Stimulated activated CD8-positive, alpha-beta memory T cell treated with anti-CD3 and anti-CD28 coated beads, Interleukin-7, amount 100 ng/mL, for 24 hours (primary cell): ENCODE measurements at regions not wholly inside any gene's neighbourhood (a gene's known extent, or its start where the extent isn't known, plus 50 kb on each side); places are given as distances from the start of the nearest gene placed in this dataset.
"Not testable (repeated sequence)": the region's sequence is repeated elsewhere in the genome, so short reads cannot be mapped to it uniquely, and the experiment has no call there.

Experiments
- DNase-seq: peaks from one replicate; pipeline ENCODE4 v3.0.0-alpha.2; 2020; ENCODE audit warnings: low read depth

DNA sequence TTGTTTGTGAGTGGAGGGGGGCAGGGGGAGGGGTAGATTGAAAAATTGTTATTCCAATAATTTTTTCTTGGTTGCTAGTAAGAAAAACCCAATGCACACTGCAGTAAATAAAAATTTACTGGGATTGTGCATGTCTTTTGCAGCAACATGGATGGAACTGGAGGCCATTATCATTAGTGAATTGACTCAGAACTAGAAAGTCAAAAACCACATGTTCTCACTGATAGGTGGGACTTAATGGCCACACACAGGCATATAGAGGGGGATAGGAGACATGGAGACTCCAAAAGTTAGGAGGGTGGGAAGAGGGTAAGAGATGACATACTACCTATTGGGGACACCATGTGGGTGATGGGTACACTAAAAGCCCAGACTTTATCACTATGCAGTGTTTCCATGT lies 67.2 kb downstream of the BUB3 start:
- DNase-seq = no peak

DNA sequence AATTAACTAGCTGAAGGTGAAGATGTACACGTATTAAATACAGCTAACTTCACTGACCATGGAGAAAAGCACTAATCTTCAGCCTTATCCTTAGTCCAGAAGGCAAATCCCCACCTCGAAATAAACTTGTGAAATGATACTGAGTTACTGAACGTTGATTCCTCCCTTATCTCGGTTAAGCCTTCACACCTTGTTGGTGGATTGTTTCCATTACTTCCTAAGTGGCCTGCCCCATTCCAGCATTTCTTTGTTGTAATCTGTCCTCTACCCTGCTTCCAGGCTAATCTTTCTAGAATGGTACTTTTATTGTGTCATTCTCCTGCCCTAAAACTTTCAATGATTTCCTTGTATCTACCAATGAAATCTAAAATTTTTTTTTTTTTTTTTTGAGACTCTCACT lies 68.6 kb downstream of the BUB3 start:
- no peak for DNase-seq

DNA sequence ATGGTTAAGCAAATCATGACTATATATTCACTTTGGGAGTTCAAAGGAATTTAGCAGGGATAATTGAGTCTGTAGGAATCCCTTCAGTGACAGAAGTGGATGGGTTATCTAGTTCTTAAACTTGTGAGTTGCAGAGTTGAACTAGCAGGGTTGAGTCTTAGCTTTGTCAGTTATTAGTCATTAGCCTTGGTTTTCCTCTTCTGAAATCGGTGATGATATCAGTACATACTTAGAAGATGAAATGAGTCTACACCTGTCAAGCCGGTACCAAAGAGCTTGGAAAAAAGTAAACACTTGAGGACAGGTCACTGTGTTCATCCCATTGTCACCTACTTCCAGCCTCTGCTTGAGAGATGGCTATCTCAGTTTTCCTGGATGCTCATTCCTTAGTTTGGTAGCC lies 73.5 kb downstream of the BUB3 start:
- no peak for DNase-seq

DNA sequence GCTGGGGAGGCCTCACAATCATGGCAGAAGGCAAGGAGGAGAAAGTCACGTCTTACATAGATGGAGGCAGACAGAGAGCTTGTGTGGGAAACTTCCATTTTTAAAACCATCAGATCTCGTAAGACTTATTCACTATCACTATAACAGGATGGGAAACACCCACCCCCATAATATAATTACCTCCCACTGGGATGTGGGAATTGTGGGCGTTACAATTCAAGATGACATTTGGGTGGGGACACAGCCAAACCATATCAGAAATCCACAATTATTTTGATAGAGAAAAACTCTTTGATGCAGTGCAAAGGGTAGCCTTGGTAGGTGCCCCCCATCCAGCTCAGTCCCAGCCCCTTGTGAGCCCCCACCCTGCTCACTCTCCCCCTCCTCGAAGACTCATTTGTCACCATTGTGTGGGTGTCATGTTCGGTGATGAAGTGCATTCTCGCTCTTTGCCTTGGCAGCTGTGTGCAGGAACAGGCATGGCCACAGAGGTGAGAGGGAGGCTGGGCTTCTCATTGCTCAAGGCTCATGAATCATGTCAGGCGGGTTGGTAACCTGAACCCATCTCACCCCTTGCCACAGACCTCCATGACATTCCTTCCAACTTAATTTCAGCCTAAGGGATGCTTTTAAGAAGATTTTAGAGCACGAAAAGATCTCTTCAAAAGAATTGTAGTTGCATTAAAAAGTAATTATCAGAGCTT lies 75.9 kb downstream of the BUB3 start:
- DNase-seq = no peak

DNA sequence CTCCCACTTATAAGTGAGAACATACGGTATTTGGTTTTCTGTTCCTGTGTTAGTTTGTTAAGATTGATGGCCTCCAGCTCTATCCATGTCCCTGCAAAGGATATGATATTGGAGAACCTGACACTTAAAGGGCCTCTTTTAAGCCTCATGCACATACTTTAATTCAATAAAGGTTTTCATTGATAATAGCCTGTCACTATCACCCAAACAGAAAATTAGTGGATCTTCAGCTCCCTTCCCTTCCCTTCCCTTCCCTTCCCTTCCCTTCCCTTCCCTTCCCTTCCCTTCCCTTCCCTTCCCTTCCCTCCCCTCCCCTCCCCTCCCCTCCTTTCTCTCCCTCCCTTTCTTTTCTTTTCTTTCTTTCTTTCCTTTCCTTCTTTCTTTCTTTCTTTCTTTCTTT lies 78.7 kb downstream of the BUB3 start:
- not testable (repeated sequence) for DNase-seq

DNA sequence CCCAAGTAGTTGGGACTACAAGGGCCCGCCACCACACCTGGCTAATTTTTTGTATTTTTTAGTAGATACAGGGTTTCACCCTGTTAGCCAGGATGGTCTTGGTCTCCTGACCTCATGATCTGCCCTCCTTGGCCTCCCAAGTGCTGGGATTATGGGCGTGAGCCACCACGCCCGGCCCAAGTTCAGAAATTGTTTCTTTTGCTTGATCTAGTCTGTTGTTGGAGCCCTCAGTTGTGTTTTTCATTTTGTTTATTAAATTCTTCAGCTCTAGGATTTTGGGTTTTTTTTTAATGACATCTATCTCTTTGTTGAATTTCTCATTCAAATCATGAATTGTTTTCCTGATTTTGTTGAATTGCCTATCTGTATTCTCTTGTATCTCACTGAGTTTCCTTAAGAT lies 80.8 kb downstream of the BUB3 start:
- not testable (repeated sequence) for DNase-seq

DNA sequence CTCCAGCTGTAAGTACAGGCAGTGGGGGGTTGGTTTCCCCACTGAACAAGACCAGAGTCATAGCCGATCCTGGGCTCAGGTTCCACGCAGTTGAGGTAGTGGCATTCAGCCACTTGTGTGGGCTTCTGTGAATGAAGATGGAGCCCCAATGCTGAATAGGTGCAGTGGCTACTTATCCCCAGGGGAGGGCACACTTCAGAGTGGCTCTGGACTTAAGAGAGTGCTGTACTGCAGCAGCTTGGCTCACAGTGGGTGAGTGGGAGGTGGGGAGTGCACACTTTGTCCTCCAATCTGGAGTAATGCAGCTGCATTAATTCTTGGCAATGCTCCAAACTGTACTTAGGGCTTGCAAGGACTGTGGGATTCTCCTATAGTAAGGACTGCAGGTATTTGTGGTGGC lies 81.9 kb downstream of the BUB3 start:
- DNase-seq = no peak

DNA sequence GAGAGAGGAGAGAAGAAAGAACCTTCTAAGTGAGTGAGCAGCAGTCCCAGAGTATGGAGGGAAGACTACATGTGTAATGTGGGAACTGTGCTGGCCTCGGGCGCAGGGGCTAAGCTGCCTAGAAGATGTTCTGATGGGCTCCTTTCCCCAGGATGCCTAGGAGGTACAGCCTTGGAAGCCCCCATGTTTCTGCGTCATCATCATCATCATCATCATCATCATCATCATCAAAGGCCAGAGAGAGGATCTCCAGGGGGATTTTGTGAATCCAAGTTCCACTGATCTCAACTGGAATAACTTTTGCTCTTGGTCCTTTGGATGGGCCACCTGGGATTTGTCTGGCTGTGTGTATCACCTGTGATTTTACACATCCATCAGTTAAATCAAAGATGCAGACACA lies 86.0 kb downstream of the BUB3 start:
- no peak for DNase-seq

DNA sequence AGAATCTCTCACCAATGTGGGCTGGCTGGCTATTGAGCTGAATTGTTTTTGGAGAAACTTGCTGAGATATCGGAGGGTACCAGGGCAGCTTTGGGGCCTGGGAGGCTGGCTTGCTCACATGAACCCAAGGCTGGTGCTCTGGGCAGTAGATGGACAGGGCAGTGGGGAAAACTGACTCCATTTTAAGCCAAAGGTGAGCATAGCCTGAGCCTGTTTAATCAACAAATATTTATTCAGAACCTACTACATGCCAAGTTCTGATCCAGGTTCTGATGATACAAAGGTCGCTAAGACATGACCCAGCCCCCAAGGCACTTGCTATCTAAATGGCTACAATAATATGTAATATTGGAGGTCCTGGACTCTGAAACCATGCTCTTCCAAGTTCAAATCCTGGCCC lies 86.6 kb downstream of the BUB3 start:
- DNase-seq = no peak

DNA sequence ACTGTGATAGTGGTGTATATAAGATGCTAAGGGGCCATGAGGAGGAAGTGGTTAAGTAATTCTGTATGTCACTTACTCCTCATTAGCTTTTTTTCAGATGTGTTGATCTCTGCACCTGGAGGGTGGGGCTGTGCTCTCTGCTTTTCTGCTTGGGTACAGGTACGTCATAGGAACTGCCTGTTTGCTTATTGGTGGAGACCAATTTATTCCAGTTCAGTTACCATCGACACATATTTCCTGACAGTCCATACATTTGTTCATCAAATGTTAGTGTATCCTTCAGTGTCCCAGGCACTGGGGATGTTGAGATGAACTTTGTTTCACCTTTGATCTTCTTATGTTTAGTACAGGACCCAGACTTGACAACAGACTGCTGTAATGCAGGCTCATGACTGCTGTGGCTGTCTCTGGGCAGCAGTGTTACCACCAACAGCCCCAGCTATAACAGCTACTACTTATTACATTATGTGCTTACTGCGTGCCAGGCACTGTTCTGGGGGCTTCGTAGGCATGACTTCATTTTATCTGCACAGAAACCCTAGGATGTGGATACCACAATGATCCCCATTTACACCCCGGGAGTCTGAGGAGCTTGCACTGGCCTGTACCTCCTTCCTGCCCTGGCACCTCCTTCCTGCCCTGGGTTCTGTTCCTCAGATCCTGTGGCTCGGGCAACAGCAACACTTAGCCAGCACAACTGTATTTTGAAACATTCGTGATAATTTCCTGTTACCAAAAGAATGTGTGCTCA lies 87.4 kb downstream of the BUB3 start:
- DNase-seq = no peak

DNA sequence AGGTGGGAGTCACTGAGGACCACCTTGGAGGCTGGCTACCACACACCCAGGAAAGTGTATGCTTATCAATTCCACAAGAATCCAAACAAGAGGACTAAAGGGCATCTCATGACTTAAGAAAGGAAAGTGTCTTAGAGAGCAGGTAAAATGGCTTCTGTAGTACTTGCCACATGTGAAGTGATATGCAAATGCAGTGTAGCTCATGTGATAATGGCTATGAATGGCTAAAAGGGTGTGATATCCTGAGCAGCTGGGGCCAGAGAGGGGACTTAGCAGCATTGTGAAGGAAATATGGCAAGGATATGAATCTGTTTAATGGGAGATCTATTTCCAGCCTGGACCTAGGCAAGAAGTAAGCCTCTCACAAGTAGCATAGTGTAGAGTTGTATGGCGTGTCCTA lies 90.5 kb downstream of the BUB3 start:
- no peak for DNase-seq

DNA sequence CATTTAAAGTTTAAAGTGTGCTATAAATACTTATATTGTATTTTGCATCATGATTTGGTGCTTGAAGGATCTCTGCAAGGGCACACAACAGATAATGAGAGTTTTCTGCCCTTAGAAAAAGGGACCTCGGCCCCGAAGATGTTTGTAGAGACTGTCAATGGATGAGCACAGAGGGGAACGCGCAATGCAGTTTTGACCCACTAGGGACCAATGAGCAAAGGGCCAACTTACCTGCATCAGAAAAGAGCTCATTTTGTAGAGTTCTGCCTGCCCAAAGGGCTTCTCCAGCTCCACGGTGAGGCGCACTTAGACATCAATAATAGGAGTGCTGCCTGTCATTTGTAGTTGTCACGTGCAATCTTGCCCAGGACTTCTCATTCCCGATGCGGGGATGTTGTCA lies 91.1 kb downstream of the BUB3 start:
- DNase-seq = no peak

DNA sequence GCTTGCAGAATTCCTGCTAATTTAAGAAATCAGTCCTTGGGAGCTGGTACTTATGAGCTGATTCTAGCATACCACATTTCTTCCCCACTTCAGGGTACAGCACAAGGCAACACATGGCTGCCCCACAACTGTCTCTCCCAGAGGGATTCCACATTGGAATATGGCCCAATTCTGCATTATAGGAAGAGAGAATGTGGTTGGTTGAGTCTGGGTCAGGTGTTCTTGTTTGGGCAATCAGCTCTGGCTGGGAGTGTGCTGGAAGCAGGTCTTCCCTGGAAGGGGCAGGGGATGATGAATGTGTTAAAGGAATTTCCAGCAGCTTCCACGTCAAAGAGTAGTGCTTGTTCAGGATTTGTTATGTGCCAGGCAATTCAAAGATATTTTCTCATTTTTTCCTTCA lies 95.7 kb downstream of the BUB3 start:
- DNase-seq = no peak

DNA sequence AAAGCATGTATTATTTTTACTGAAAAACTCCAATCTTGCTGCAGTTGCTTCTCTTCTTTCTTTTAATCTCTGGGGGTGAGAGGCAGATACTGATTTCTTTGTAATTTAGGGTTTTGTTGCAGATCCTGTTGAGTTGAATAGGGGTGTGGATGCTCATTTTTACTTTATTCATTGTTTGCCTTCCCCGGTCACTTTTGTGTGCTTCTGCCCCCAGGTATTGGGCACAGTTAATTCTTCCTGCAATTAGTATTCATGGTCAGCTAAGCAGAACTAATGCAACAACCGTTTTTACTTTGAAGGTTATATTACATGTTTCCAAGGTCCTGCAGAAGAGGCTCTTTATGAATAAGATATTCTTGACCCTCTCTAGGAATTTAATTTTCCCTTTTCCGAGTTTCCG lies 96.4 kb downstream of the BUB3 start:
- no peak for DNase-seq

DNA sequence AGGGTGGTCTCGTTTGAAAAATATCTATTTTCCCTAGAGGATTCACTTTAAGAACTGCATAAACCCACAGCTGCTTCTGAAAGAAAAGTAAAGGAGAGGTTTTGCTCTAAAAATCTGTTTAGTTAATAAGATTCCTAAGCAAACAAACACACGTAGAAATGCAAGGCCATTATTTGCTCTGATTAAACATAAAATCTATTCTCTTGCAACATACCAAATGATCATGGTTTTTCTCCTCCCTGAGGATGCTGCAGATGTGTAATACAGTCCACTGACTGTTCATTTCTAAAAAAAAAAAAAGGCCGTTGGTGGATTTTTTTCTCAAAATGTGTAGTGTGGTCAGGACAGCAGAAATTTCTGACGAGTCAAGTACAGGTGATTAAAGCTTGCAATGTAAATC lies 98.6 kb downstream of the BUB3 start:
- no peak for DNase-seq

DNA sequence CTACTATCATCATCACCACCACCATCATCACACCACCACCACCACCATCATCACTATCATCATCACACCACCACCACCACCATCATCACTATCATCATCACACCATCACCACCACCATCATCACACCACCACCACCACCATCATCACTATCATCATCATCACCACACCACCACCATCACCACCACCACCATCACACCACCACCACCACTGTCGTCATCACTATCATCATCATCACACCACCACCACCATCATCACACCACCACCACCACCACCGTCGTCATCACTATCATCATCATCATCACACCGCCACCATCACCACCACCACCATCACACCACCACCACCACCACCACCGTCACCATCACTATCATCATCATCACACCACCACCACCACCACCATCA lies 100.1 kb downstream of the BUB3 start:
- not testable (repeated sequence) for DNase-seq

DNA sequence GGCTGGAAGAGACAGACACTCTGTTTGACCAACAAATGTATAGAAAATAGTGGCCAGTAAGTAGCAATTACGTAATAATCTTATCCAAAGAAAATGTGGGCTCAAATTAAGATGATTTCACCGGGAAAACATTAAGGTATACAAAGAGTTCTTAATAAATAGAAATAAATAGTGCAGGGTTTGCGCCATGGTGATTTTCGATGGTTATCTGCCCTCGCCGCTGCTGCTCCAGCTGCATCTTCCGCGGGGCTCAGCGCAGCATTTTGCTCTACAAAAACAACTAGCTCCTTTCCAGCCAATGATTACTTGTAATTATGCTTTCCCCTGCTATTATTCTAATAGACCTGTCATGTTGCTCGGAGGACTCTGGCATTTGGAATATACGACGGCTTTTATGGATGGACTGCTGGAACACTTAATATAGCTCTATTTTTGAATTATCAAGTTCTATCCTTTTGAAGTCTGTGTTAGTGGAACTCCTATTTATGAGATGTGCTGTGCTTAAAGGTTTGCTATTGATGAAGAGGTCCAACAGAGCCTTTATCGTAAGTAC lies 103.8 kb downstream of the BUB3 start:
- DNase-seq = no peak

DNA sequence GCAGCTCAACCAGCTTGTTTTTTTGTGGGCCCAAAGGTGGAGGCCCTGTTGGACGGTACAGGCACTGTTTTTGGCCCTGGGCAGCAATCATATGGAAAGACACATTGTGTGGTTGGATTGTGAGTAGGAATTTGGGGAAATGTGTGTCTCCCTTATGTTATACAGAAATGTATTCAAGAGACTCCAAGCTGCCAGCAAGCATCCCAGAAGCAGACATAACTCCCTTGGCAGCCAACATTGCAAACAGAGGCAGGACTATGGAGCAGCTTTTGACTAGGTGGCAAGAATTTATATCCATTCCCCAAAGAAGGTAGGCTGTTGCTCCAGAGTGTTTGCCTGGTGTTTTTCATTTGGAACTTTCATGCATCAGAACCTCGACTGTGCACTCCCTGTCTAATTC lies 104.9 kb downstream of the BUB3 start:
- no peak for DNase-seq

DNA sequence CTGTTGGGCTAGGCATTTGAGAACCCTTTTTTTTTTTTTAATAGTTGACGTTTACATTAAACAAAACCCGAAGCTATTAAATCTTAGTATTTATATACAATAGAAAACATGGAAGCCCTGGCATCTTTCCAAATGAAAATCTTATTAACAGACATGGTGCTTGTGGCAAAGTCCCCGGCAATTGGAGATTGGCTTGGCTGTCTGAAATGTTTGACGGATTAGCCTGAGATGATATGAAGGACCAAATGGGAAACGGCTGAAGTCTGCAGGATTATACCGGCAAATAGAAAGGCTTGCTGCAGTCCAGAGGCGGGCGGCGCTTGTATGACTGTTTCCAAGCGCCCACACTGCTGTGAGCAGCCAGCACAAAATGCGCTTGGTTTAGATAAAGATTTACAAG lies 105.6 kb downstream of the BUB3 start:
- no peak for DNase-seq

DNA sequence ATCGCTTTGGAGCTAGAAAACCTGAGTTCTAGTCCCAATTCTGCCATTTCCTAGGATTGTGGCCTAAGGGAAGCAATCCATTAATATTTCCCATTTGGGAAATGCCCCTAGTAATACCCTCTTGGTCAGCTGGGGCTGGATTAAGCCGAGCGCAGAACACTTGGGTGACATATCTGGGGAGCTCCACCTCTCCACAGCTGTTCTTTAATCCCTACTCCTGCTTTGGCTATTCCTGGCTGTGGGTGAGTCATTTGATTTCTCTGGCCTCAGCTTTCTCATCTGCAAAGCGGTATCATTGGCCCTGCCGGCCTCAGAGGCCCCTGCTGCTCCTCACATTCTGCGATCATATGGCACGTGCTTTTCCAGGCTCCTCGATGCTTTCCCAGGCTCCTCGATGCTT lies 108.3 kb downstream of the BUB3 start:
- no peak for DNase-seq

DNA sequence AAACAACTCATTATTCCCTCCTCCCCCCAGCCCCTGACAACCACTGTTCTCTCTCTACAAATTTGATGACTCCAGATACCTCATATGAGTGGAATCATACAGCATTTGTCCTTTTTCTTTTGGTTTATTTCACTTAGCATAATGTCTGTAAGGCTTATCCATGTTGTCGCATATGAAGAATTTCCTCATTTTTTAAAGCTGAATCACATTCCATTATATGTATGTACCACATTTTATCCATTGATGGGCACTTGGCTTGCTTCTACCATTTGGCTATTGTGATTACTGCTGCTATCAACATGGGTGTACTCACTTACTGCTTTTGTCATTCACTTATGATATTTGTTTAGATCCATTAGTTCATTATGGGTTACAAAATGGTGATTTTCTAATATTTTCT lies 112.8 kb downstream of the BUB3 start:
- no peak for DNase-seq

DNA sequence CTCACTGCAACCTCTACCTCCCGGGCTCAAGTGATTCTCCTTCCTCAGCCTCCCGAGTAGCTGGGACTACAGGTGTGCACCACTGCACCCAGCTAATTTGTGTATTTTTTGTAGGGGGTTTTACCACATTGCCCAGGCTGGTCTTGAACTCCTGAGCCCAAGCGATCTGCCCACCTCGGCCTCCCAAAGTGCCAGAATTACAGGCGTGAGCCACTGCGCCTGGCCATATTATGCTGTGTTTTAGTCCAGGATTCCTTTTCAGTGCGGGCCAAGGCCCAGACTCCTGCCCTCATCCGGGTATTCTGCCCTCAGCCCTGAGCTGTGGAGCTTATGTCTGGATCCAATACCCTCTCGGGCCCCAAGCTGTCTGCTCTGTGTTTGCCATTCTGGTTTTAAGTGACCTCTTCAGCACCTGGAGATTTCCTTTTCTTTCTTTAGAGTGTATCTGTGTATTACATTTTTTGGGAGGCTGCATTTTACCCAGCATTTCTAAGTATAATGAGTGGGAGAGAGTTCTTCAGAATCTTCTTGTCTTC lies 114.9 kb downstream of the BUB3 start:
- DNase-seq = no peak

DNA sequence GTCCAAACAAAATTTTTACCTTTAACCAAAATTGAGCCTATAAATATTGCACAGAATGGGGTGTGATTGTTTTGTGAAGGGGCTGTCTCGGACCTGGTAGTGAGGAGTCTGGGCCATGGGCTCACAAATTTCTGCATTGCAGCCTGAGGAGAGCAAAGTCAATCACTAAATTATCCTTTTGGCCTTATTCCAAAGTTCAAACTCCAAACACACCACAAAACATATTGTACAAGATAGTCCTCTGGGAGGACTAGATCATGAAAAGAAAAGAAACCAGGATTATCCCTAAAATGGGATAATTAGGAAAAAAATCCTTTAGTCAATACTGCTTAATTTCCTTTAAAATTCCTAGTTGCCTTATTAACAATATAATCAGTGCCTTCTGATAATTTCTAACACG lies 115.5 kb downstream of the BUB3 start:
- DNase-seq = no peak
